GM12878 (cell line): ENCODE measurements at regions not wholly inside any gene's neighbourhood (a gene's known extent, or its start where the extent isn't known, plus 50 kb on each side); places are given as distances from the start of the nearest gene placed in this dataset.

Source experiments
- ATAC-seq: fragments of 200-7000 bp; cut with Tn5 transposase; 3 replicates; pipeline ENCODE4 v1.9.1; 2020; ENCODE audit warnings: mild to moderate bottlenecking, moderate library complexity
- BruUV-seq: library from RNA; stranded (reverse); fragments of 400-500 nt; replicated peaks from 2 replicates; lab custom pipeline; 2021; lab: Mats Ljungman, UMichigan
- CTCF ChIA-PET: fragments of 300-600 bp; sonication (Branson Sonifier 250); formaldehyde crosslinking; extraction: SDS; loops from one replicate; lab custom pipeline; 2021; ENCODE audit warnings: inconsistent platforms; lab: Yijun Ruan, JAX
- POLR2A ChIA-PET: fragments of 350-600 bp; formaldehyde crosslinking; extraction: SDS; loops from one replicate; lab custom pipeline; 2021; ENCODE audit warnings: inconsistent platforms; lab: Charles Lee
- RAD21 ChIA-PET: fragments of 300-600 bp; sonication (Branson Sonifier 250); formaldehyde crosslinking; loops from one replicate; lab custom pipeline; 2023; ENCODE audit warnings: antibody characterized with exemption; ENCODE audit not compliant: unreplicated experiment; lab: Charles Lee
- SMC1A ChIA-PET: fragments of 300-600 bp; sonication (Branson Sonifier 250); formaldehyde crosslinking; loops from one replicate; lab custom pipeline; 2023; ENCODE audit not compliant: unreplicated experiment, uncharacterized antibody; lab: Charles Lee
- DNase-seq: peaks from one replicate; pipeline ENCODE4 v3.0.0-alpha.2; 2011; ENCODE audit warnings: low read depth, low spot score
- FAIRE-seq: peaks from 3 replicates; lab custom pipeline; 2011; peaks lifted over from hg19 to GRCh38; lab: Jason Lieb, UNC
- H2AFZ ChIP-seq: 2 replicates; pipeline ENCODE4 v1.6.0; 2011; ENCODE audit warnings: low read depth, low read length, control low read depth; ENCODE audit not compliant: control insufficient read depth
- H3K27ac ChIP-seq: 2 replicates; pipeline ENCODE4 v1.5.1; 2011; ENCODE audit warnings: control low read depth; ENCODE audit not compliant: control insufficient read depth, insufficient read depth
- H3K27me3 ChIP-seq, 2 experiments: replicated peaks in 1 of 2; 2 replicates each; pipeline versions ENCODE4 v1.6.0 to v1.6.1; 2011; ENCODE audit warnings: low read length in 1 of 2; ENCODE audit not compliant: control insufficient read depth in 2 of 2, insufficient read depth in 2 of 2
- H3K36me3 ChIP-seq, 2 experiments: 2 replicates each; pipeline ENCODE4 v1.5.1; 2011; ENCODE audit warnings: low read length in 1 of 2; ENCODE audit not compliant: control insufficient read depth in 2 of 2, insufficient read depth in 2 of 2
- H3K4me1 ChIP-seq: 2 replicates; pipeline ENCODE4 v1.6.1; 2011; ENCODE audit warnings: mild to moderate bottlenecking, low read length, moderate library complexity, mixed read lengths; ENCODE audit not compliant: control insufficient read depth, insufficient read depth
- H3K4me2 ChIP-seq: 2 replicates; pipeline ENCODE4 v1.6.0; 2011; ENCODE audit warnings: control low read depth; ENCODE audit not compliant: control insufficient read depth, insufficient read depth
- H3K4me3 ChIP-seq: fragments of 200-600 bp; sonication (generic); 2 replicates; pipeline ENCODE4 v1.5.1; 2016
- H3K79me2 ChIP-seq: 2 replicates; pipeline ENCODE4 v1.6.0; 2011; ENCODE audit warnings: low read length; ENCODE audit not compliant: control insufficient read depth, insufficient read depth
- H3K9ac ChIP-seq: 2 replicates; pipeline ENCODE4 v1.8.0; 2011; ENCODE audit warnings: low read length, control low read depth, mixed read lengths; ENCODE audit not compliant: control insufficient read depth, insufficient read depth
- H3K9me3 ChIP-seq: replicated peaks from 3 replicates; pipeline ENCODE4 v1.5.1; 2011; ENCODE audit warnings: mild to moderate bottlenecking, low read length; ENCODE audit not compliant: control insufficient read depth, insufficient read depth
- H4K20me1 ChIP-seq: 2 replicates; pipeline ENCODE4 v1.6.0; 2011; ENCODE audit not compliant: control insufficient read depth, insufficient read depth
- MTA3 ChIP-seq: IDR thresholded peaks from 2 replicates; pipeline ENCODE4 v1.6.1; 2012; ENCODE audit warnings: low read length, inconsistent platforms, borderline replicate concordance
- PAX5 ChIP-seq: IDR thresholded peaks from 2 replicates; pipeline ENCODE4 v1.6.1; 2011; ENCODE audit warnings: low read depth, low read length, borderline replicate concordance
- PML ChIP-seq: IDR thresholded peaks from 2 replicates; pipeline ENCODE4 v1.6.1; 2012; ENCODE audit warnings: low read length, inconsistent platforms
- SIX5 ChIP-seq: IDR thresholded peaks from 2 replicates; pipeline ENCODE4 v1.6.1; 2011; ENCODE audit warnings: mild to moderate bottlenecking, low read depth, low read length, moderate library complexity; ENCODE audit not compliant: severe bottlenecking
- SREBF1 ChIP-seq: IDR thresholded peaks from 2 replicates; pipeline ENCODE4 v1.6.1; 2012; ENCODE audit warnings: mild to moderate bottlenecking, low read length
- SUPT20H ChIP-seq: IDR thresholded peaks from 2 replicates; pipeline ENCODE4 v1.6.1; 2011; ENCODE audit warnings: low read depth, mild to moderate bottlenecking, low read length, moderate library complexity, borderline replicate concordance; ENCODE audit not compliant: control insufficient read depth
- TARDBP ChIP-seq: IDR thresholded peaks from 2 replicates; pipeline ENCODE4 v1.6.1; 2016; ENCODE audit warnings: borderline replicate concordance
- WGBS: methylation state at CpG from one replicate; pipeline ENCODE4 v1.1.6; 2016; ENCODE audit warnings: low lambda C conversion rate; ENCODE audit not compliant: insufficient replicate concordance, insufficient coverage; ENCODE audit errors: missing lambda C conversion rate; 5-methylcytosine and 5-hydroxymethylcytosine counted together
- in situ Hi-C: fragments of 300-500 bp; cut with MboI; formaldehyde crosslinking; loops from 9 replicates; pipeline ENCODE4 v1.14.3; 2018; ENCODE audit warnings: mixed read lengths
- intact Hi-C: fragments of 100-400 bp; cut with micrococcal nuclease; formaldehyde crosslinking; loops from one replicate; pipeline ENCODE4 v1.14.2; 2022; ENCODE audit not compliant: unreplicated experiment
- TF ChIP-seq, protein P1 (sequence below): fragments of 450-650 bp; IDR thresholded peaks from 2 replicates; pipeline ENCODE4 v1.6.1; 2017; ENCODE audit warnings: borderline replicate concordance
- TF ChIP-seq, protein P2 (sequence below): fragments of 450-650 bp; formaldehyde crosslinking; IDR thresholded peaks from 2 replicates; pipeline ENCODE4 v1.5.0; 2022; ENCODE audit warnings: mild to moderate bottlenecking, missing genetic modification characterization
- TF ChIP-seq, protein P3 (sequence below): fragments of 450-650 bp; formaldehyde crosslinking; IDR thresholded peaks from 2 replicates; pipeline ENCODE4 v1.4.0; 2022; ENCODE audit warnings: mild to moderate bottlenecking, moderate library complexity

- intact Hi-C loops: no loop called here
- H4K20me1 ChIP-seq: no peaks in the 10 kb centered on the region
- POLR2A ChIA-PET: no interaction called here
- no peak for FAIRE-seq
- no peaks in the 10 kb centered on the region for H3K36me3 ChIP-seq
- H2AFZ ChIP-seq: no peak overlapping the region
- no peak overlapping the region for H3K27ac ChIP-seq
- H3K9me3 ChIP-seq: no peaks in the 10 kb centered on the region
- no peak for DNase-seq
- SMC1A ChIA-PET: interaction anchor here (0.8 to 2.3 kb wide), 4 partner anchors 18 to 64 kb away, joined by 3 to 6 read pairs (median 4); no protein-coding TSS in a partner anchor
- ATAC-seq: no peak
- BruUV-seq: no TSS peak
- CTCF ChIA-PET: no interaction called here
- RAD21 ChIA-PET: no interaction called here
- no peak overlapping the region for H3K9ac ChIP-seq
- H3K4me2 ChIP-seq: no peak overlapping the region
- in situ Hi-C loops: no loop called here
- no peaks in the 10 kb centered on the region for H3K27me3 ChIP-seq
- TF ChIP-seq, protein P1, sequence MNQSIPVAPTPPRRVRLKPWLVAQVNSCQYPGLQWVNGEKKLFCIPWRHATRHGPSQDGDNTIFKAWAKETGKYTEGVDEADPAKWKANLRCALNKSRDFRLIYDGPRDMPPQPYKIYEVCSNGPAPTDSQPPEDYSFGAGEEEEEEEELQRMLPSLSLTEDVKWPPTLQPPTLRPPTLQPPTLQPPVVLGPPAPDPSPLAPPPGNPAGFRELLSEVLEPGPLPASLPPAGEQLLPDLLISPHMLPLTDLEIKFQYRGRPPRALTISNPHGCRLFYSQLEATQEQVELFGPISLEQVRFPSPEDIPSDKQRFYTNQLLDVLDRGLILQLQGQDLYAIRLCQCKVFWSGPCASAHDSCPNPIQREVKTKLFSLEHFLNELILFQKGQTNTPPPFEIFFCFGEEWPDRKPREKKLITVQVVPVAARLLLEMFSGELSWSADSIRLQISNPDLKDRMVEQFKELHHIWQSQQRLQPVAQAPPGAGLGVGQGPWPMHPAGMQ: no peak
- TF ChIP-seq SREBF1: no peak
- no peak for TF ChIP-seq TARDBP
- no peak for TF ChIP-seq PAX5
- TF ChIP-seq, protein P2, sequence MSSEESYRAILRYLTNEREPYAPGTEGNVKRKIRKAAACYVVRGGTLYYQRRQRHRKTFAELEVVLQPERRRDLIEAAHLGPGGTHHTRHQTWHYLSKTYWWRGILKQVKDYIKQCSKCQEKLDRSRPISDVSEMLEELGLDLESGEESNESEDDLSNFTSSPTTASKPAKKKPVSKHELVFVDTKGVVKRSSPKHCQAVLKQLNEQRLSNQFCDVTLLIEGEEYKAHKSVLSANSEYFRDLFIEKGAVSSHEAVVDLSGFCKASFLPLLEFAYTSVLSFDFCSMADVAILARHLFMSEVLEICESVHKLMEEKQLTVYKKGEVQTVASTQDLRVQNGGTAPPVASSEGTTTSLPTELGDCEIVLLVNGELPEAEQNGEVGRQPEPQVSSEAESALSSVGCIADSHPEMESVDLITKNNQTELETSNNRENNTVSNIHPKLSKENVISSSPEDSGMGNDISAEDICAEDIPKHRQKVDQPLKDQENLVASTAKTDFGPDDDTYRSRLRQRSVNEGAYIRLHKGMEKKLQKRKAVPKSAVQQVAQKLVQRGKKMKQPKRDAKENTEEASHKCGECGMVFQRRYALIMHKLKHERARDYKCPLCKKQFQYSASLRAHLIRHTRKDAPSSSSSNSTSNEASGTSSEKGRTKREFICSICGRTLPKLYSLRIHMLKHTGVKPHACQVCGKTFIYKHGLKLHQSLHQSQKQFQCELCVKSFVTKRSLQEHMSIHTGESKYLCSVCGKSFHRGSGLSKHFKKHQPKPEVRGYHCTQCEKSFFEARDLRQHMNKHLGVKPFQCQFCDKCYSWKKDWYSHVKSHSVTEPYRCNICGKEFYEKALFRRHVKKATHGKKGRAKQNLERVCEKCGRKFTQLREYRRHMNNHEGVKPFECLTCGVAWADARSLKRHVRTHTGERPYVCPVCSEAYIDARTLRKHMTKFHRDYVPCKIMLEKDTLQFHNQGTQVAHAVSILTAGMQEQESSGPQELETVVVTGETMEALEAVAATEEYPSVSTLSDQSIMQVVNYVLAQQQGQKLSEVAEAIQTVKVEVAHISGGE: no peak
- TF ChIP-seq PML: no peak
- TF ChIP-seq SUPT20H: no peak
- TF ChIP-seq SIX5: no peak
- TF ChIP-seq, protein P3, sequence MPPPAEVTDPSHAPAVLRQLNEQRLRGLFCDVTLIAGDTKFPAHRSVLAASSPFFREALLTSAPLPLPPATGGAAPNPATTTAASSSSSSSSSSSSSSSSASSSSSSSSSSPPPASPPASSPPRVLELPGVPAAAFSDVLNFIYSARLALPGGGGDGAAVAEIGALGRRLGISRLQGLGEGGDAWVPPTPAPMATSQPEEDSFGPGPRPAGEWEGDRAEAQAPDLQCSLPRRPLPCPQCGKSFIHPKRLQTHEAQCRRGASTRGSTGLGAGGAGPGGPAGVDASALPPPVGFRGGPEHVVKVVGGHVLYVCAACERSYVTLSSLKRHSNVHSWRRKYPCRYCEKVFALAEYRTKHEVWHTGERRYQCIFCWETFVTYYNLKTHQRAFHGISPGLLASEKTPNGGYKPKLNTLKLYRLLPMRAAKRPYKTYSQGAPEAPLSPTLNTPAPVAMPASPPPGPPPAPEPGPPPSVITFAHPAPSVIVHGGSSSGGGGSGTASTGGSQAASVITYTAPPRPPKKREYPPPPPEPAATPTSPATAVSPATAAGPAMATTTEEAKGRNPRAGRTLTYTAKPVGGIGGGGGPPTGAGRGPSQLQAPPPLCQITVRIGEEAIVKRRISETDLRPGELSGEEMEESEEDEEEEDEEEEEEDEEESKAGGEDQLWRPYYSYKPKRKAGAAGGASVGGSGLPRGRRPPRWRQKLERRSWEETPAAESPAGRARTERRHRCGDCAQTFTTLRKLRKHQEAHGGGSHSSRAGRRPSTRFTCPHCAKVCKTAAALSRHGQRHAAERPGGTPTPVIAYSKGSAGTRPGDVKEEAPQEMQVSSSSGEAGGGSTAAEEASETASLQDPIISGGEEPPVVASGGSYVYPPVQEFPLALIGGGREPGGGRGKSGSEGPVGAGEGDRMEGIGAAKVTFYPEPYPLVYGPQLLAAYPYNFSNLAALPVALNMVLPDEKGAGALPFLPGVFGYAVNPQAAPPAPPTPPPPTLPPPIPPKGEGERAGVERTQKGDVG (CRISPR knock-in tag): no peak
- TF ChIP-seq MTA3: no peak
- TF ChIP-seq, all 136 proteins: peak for 0
- Histone ChIP-seq H3K4me3 (no peak overlapping the region), H3K79me2 (no peaks in the 10 kb centered on the region), H3K4me1 (no peaks in the 10 kb centered on the region)
- 44% methylated on average over 2 of the region's 2 CpGs for WGBS
Observed at GRCh38 chr3:171542976-171543375, 82.8 kb upstream of the TNIK start.
